Peyer's patch (tissue), 4 donors: ENCODE measurements at regions not wholly inside any gene's neighbourhood (a gene's known extent, or its start where the extent isn't known, plus 50 kb on each side); places are given as distances from the start of the nearest gene placed in this dataset.
A peak's percentile ranks its signal among the peaks of the same experiment; 100 is the strongest.

ENCODE experiments used
- DNase-seq, 3 donors: peaks; one replicate each; pipeline ENCODE4 v3.0.0-alpha.2; 2017 to 2019
- H3K27ac ChIP-seq, 4 donors: fragments of 200-600 bp; sonication (generic); one replicate each; pipeline ENCODE4 v1.5.1; 2016 to 2019
- H3K27me3 ChIP-seq, 2 donors: fragments of 200-600 bp; sonication (generic); one replicate each; pipeline ENCODE4 v1.5.1; 2019
- H3K36me3 ChIP-seq, 3 donors: fragments of 200-600 bp; sonication (generic); one replicate each; pipeline ENCODE4 v1.5.1; 2016 to 2019
- H3K4me1 ChIP-seq, 4 donors: fragments of 200-600 bp; sonication (generic); one replicate each; pipeline ENCODE4 v1.5.1; 2016 to 2019
- H3K4me3 ChIP-seq, 4 donors: fragments of 200-600 bp; sonication (generic); 1 replicate in 3 of 4; 2 replicates in 1 of 4; pipeline ENCODE4 v1.5.1; 2016 to 2019; ENCODE audit warnings: mild to moderate bottlenecking in 1 of 4
- H3K9me3 ChIP-seq, 4 donors: fragments of 200-600 bp; sonication (generic); one replicate each; pipeline ENCODE4 v1.5.1; 2016 to 2019; ENCODE audit warnings: mild to moderate bottlenecking in 1 of 4
- CTCF ChIP-seq, 6 experiments: fragments of 450-650 bp in 4 of 6; fragments of 200-600 bp in 2 of 6; sonication (generic) in 1 of 6; IDR thresholded peaks; one replicate each; pipeline ENCODE4 v1.5.1; 2017 to 2019; ENCODE audit warnings: antibody characterized with exemption in 6 of 6, mild to moderate bottlenecking in 3 of 6, moderate library complexity in 1 of 6
- POLR2A ChIP-seq, 2 donors: fragments of 450-650 bp; IDR thresholded peaks; one replicate each; pipeline ENCODE4 v1.5.1; 2017; ENCODE audit warnings: antibody characterized with exemption in 2 of 2, mild to moderate bottlenecking in 2 of 2, moderate library complexity in 2 of 2

GRCh38 chr3:120506076-120506827, 55.5 kb upstream of the FSTL1 start:
- H3K4me3 ChIP-seq, result no peak overlapping the region
- peak overlapping the region in 1 of 4 donors; percentile 23 for H3K27ac ChIP-seq
- no peaks in the 10 kb centered on the region for H3K36me3 ChIP-seq
- peaks cover 0 to 10% (median 0%) of the 10 kb centered on the region in 4 donors for H3K4me1 ChIP-seq
- TF ChIP-seq CTCF (IDR thresholded peaks at IDR 0.05), result no peak
- TF ChIP-seq POLR2A (IDR thresholded peaks at IDR 0.05), result no peak
- H3K27me3 ChIP-seq, result no peaks in the 10 kb centered on the region
- DNase-seq, result no peak
- no peaks in the 10 kb centered on the region for H3K9me3 ChIP-seq

- H3K4me3 ChIP-seq, result no peak overlapping the region
- no peaks in the 10 kb centered on the region for H3K9me3 ChIP-seq
- no peak overlapping the region for H3K27ac ChIP-seq
- no peak for DNase-seq
- no peaks in the 10 kb centered on the region for H3K36me3 ChIP-seq
- TF ChIP-seq CTCF (IDR thresholded peaks at IDR 0.05), result no peak
- TF ChIP-seq POLR2A (IDR thresholded peaks at IDR 0.05), result no peak
- no peaks in the 10 kb centered on the region for H3K27me3 ChIP-seq
- peaks cover 0 to 10% (median 0%) of the 10 kb centered on the region in 4 donors for H3K4me1 ChIP-seq
These were observed 53.2 kb upstream of the FSTL1 start for GRCh38 chr3:120503727-120504616.

GRCh38 chr3:120502116-120502515, 51.3 kb upstream of the FSTL1 start:
- TF ChIP-seq CTCF (IDR thresholded peaks at IDR 0.05) (no peak), POLR2A (IDR thresholded peaks at IDR 0.05) (no peak)
- Histone ChIP-seq H3K36me3 (no peaks in the 10 kb centered on the region), H3K4me3 (no peak overlapping the region), H3K27ac (no peak overlapping the region), H3K4me1 (peaks cover 0 to 10% (median 0%) of the 10 kb centered on the region in 4 donors), H3K27me3 (no peaks in the 10 kb centered on the region), H3K9me3 (no peaks in the 10 kb centered on the region)
- no peak for DNase-seq
